ENCODE measurements at regions not wholly inside any gene's neighbourhood (a gene's known extent, or its start where the extent isn't known, plus 50 kb on each side); places are given as distances from the start of the nearest gene placed in this dataset.

- TF ChIP-seq ZFX (IDR thresholded peaks at IDR 0.05; ENCODE audit: borderline replicate concordance), result no peak
- TF ChIP-seq, protein P1, sequence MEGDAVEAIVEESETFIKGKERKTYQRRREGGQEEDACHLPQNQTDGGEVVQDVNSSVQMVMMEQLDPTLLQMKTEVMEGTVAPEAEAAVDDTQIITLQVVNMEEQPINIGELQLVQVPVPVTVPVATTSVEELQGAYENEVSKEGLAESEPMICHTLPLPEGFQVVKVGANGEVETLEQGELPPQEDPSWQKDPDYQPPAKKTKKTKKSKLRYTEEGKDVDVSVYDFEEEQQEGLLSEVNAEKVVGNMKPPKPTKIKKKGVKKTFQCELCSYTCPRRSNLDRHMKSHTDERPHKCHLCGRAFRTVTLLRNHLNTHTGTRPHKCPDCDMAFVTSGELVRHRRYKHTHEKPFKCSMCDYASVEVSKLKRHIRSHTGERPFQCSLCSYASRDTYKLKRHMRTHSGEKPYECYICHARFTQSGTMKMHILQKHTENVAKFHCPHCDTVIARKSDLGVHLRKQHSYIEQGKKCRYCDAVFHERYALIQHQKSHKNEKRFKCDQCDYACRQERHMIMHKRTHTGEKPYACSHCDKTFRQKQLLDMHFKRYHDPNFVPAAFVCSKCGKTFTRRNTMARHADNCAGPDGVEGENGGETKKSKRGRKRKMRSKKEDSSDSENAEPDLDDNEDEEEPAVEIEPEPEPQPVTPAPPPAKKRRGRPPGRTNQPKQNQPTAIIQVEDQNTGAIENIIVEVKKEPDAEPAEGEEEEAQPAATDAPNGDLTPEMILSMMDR (IDR thresholded peaks at IDR 0.05), result no peak
- H3K27ac ChIP-seq, result no peak overlapping the region
These were observed 1283.2 kb upstream of the NXPH2 start for GRCh38 chr2:140063356-140063755.

- H3K27ac ChIP-seq, result no peak overlapping the region
- TF ChIP-seq ZFX (IDR thresholded peaks at IDR 0.05; ENCODE audit: borderline replicate concordance), result no peak
- TF ChIP-seq, protein P1 (IDR thresholded peaks at IDR 0.05), result no peak
These were observed 1281.0 kb upstream of the NXPH2 start for GRCh38 chr2:140061240-140061639.

GRCh38 chr2:140057928-140058327 is 1277.7 kb upstream of the NXPH2 start:
- H3K27ac ChIP-seq, result no peak overlapping the region
- no peak for TF ChIP-seq ZFX (IDR thresholded peaks at IDR 0.05; ENCODE audit: borderline replicate concordance)
- TF ChIP-seq, protein P1 (IDR thresholded peaks at IDR 0.05), result no peak

- H3K27ac ChIP-seq, result no peak overlapping the region
- no peak for TF ChIP-seq ZFX (IDR thresholded peaks at IDR 0.05; ENCODE audit: borderline replicate concordance)
- TF ChIP-seq, protein P1 (IDR thresholded peaks at IDR 0.05), result no peak
These were observed 1261.6 kb upstream of the NXPH2 start for GRCh38 chr2:140041811-140042210.

GRCh38 chr2:140041239-140041638 is 1261.0 kb upstream of the NXPH2 start:
- no peak for TF ChIP-seq ZFX (IDR thresholded peaks at IDR 0.05; ENCODE audit: borderline replicate concordance)
- TF ChIP-seq, protein P1 (IDR thresholded peaks at IDR 0.05), result no peak
- no peak overlapping the region for H3K27ac ChIP-seq

GRCh38 chr2:140033638-140034037 is 1253.4 kb upstream of the NXPH2 start:
- H3K27ac ChIP-seq, result no peak overlapping the region
- TF ChIP-seq, protein P1 (IDR thresholded peaks at IDR 0.05), result no peak
- no peak for TF ChIP-seq ZFX (IDR thresholded peaks at IDR 0.05; ENCODE audit: borderline replicate concordance)

GRCh38 chr2:140027966-140028365 is 1247.8 kb upstream of the NXPH2 start:
- H3K27ac ChIP-seq, result no peak overlapping the region
- TF ChIP-seq ZFX (IDR thresholded peaks at IDR 0.05; ENCODE audit: borderline replicate concordance), result no peak
- TF ChIP-seq, protein P1 (IDR thresholded peaks at IDR 0.05), result no peak

Data from 22Rv1 (cell line).